ENCODE measurements at regions not wholly inside any gene's neighbourhood (a gene's known extent, or its start where the extent isn't known, plus 50 kb on each side); places are given as distances from the start of the nearest gene placed in this dataset.

DNA sequence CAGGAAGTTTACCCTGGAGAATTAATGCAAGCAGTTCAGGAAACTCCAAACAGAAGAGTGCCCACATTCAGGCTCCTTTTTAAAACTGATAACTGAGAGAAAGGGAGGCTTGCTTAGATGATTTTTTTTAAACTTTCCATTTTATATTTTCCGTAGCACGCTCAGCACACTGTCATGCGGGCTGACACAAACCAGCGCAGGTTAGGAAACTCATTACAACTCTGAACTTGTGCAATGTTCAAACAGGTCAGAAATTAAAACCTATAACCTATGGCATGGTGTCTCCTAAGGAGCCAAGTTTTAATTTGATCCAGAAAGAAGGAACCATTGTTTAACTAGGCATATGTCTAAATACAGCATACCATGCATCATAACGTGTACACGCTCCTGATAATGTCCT lies 117.7 kb upstream of the SMIM21 start:
- no peak overlapping the region for H3K27ac Mint-ChIP-seq (ENCODE audit: low read depth)
- H3K27me3 Mint-ChIP-seq: peaks cover 49% of the 10 kb centered on the region
- no peak overlapping the region for H3K4me3 Mint-ChIP-seq
- H3K36me3 Mint-ChIP-seq (ENCODE audit: insufficient read depth): no peaks in the 10 kb centered on the region
- no peaks in the 10 kb centered on the region for H3K9me3 Mint-ChIP-seq
- no peak for ATAC-seq (replicated peaks; ENCODE audit: extremely low read depth, poor library complexity, severe bottlenecking)
- DNase-seq (ENCODE audit: low spot score in 2 of 2): no peak
- H3K4me1 Mint-ChIP-seq: no peaks in the 10 kb centered on the region

DNA sequence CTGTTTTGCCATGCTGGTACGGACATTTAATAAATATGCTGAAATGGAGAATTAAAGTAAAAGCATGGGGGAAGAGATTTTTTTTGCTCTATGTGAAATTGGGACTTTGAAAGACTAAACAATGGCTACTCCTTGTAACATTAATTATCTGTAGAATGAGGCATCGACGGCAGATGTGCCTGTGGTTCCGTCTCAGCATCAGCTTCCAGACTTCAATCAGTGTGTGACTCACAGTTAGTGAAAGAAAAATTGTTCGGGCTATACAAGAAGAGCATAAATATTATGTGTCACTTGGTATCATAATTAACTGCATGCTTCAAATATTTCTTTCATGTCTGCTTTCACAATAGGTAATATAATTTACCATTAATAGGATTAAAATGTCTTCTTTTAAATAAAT lies 117.0 kb upstream of the SMIM21 start:
- Mint-ChIP-seq H3K4me3 (no peak overlapping the region), H3K4me1 (no peaks in the 10 kb centered on the region), H3K27ac (ENCODE audit: low read depth) (no peak overlapping the region), H3K27me3 (peaks cover 49% of the 10 kb centered on the region), H3K36me3 (ENCODE audit: insufficient read depth) (no peaks in the 10 kb centered on the region), H3K9me3 (no peaks in the 10 kb centered on the region)
- ATAC-seq (replicated peaks; ENCODE audit: extremely low read depth, poor library complexity, severe bottlenecking) (no peak), DNase-seq (ENCODE audit: low spot score in 2 of 2) (no peak)

DNA sequence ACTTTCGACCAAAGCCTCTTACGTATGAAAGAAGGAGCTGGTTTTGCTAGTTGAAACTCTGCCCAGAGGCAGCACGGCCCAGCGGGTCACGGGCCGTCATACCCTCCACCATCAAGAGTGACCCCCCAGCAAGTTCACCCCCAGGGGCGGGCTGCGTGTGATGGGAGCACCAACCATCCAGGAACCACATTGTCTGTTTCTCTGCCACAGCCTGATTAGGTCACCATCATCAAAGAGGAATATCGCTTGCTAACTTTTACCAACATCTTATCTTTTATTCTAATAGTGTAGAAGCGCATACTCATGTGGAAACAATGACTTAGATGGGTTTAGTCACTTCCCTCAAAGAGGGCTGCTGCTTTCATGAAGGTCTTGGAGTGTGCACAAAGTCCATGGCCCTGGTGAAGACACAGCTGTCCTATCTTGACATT lies 116.6 kb upstream of the SMIM21 start:
- Mint-ChIP-seq H3K27me3 (peaks cover 49% of the 10 kb centered on the region), H3K36me3 (ENCODE audit: insufficient read depth) (no peaks in the 10 kb centered on the region), H3K4me3 (no peak overlapping the region), H3K27ac (ENCODE audit: low read depth) (no peak overlapping the region), H3K4me1 (no peaks in the 10 kb centered on the region), H3K9me3 (no peaks in the 10 kb centered on the region)
- ATAC-seq (replicated peaks; ENCODE audit: extremely low read depth, poor library complexity, severe bottlenecking): no peak
- no peak for DNase-seq (ENCODE audit: low spot score in 2 of 2)

DNA sequence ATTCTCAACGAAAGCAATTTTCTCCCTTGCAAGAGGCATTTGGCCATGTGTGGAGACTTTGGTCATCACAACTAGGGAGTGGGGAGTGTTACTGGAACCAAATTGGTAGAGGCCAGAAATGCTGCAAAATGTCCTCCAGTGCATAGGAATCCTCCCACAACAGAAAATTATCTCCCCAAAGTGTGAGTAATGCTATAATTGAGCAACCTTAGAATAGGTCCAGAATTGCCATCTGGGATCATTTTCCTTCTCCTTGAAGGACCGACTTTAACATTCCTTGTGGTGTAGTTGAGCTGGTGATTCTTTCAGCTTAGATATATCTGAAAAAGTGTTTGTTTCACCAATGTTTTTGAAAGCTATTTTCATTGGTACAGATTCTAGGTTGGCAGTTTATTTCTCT lies 111.2 kb upstream of the SMIM21 start:
- H3K36me3 Mint-ChIP-seq (ENCODE audit: insufficient read depth): no peaks in the 10 kb centered on the region
- ATAC-seq (replicated peaks; ENCODE audit: extremely low read depth, poor library complexity, severe bottlenecking) (no peak), DNase-seq (ENCODE audit: low spot score in 2 of 2) (no peak)
- no peak overlapping the region for H3K27ac Mint-ChIP-seq (ENCODE audit: low read depth)
- peaks cover 48% of the 10 kb centered on the region for H3K27me3 Mint-ChIP-seq
- no peaks in the 10 kb centered on the region for H3K4me1 Mint-ChIP-seq
- no peak overlapping the region for H3K4me3 Mint-ChIP-seq
- H3K9me3 Mint-ChIP-seq: no peaks in the 10 kb centered on the region

DNA sequence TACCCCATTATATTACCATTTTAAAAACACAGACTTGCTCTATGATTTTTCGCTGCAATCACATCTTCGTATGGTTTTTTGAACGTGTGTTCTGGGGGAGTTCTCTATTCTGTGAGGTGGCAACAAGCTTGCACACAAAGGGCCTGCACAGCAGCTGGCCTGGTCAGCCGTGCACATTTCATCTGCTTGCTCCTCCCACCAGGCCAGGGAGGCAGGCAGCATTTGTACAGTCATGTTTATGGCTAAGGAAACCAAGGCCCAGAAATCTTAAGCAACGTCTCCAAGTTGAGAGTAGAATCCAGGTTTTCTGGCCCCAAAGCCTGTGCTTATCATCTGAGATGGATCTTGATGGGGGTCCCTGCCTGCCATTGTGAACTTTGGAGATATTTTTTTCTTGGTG lies 106.4 kb upstream of the SMIM21 start:
- Mint-ChIP-seq H3K9me3 (no peaks in the 10 kb centered on the region), H3K27me3 (peaks cover 38% of the 10 kb centered on the region), H3K27ac (ENCODE audit: low read depth) (no peak overlapping the region), H3K36me3 (ENCODE audit: insufficient read depth) (no peaks in the 10 kb centered on the region), H3K4me3 (no peak overlapping the region), H3K4me1 (no peaks in the 10 kb centered on the region)
- DNase-seq (ENCODE audit: low spot score in 2 of 2) (no peak), ATAC-seq (replicated peaks; ENCODE audit: extremely low read depth, poor library complexity, severe bottlenecking) (no peak)

DNA sequence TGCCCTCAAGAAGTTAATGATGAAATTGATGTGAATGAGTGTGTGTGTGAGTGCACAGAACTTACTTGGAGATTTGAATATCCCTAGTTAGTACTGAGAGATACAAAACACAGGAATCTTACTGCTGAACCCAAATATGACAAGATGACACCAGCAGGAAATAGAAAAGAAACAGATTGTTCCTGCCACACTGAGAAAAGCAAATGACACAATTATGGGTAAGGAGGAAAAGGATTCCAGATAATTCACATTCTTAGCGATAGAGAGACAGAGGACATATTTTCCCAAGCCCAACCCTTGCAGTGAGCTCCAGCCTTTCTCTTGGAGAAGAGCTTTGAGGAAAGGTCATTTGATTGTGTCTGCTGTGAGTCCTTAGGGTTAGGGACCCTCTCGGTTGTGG lies 105.7 kb upstream of the SMIM21 start:
- Mint-ChIP-seq H3K27me3 (peaks cover 39% of the 10 kb centered on the region), H3K4me3 (no peak overlapping the region), H3K4me1 (no peaks in the 10 kb centered on the region), H3K36me3 (ENCODE audit: insufficient read depth) (no peaks in the 10 kb centered on the region), H3K27ac (ENCODE audit: low read depth) (no peak overlapping the region), H3K9me3 (no peaks in the 10 kb centered on the region)
- DNase-seq (ENCODE audit: low spot score in 2 of 2) (no peak), ATAC-seq (replicated peaks; ENCODE audit: extremely low read depth, poor library complexity, severe bottlenecking) (no peak)

DNA sequence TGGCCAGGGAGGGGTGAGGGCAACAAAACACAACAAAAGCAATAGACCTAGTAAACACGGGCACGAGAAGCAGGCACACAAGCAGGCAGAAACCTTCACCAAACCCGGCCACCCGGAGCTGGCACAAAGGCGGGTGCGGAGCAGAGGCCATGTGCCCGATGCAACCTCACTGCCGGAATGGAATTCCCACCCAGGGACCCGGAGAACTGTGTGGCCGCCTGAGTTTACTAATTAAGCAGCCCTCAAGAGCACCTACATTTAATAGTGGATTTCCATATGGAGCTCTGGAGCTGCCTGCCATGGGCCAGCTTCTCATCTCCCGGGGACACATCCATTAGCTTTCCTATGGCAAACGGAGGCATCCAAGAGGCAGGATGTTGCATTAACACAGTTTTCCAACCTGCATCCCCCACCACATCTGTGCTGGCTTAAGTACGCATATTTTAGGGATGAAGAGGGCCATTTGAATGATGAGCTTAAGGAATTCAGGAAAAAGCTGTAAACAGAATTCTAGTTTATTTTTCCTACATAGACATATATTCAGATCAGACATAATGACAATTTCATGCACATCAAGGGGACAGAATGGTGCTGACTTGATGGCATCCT lies 104.5 kb upstream of the SMIM21 start:
- Mint-ChIP-seq H3K4me1 (no peaks in the 10 kb centered on the region), H3K27ac (ENCODE audit: low read depth) (no peak overlapping the region), H3K36me3 (ENCODE audit: insufficient read depth) (no peaks in the 10 kb centered on the region), H3K27me3 (peaks cover 40% of the 10 kb centered on the region), H3K9me3 (no peaks in the 10 kb centered on the region), H3K4me3 (no peak overlapping the region)
- ATAC-seq (replicated peaks; ENCODE audit: extremely low read depth, poor library complexity, severe bottlenecking) (no peak), DNase-seq (ENCODE audit: low spot score in 2 of 2) (no peak)

DNA sequence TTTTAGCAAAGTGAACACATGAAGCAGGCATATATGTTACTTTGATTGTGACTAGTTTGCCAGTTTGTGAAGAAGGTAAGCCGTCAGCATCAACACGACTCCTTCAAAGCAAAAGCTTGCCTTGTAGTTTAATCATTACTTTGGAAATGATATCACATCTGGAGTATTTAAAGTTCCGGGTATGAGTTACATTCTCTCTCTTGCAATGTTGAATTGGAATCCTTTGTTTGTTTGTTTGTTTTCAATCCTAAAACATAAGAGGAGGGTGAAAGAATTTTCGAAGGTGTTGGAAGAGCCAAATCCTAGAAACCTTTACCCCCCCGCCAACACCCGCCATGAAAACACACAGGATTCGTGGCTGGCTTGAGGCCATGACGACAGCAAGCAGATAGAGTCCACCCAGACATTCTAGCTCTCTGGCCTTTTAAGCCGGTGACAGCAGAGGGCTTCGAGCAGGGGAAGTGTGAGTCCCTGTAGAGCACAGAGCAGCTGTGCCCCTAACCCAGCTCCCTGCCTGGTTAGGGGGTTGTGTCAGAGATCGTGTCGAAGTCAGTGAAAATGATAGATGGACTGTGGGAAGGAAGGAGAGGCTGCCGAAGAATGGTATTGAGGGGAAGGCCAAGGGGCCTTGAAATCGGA lies 103.8 kb upstream of the SMIM21 start:
- Mint-ChIP-seq H3K36me3 (ENCODE audit: insufficient read depth) (no peaks in the 10 kb centered on the region), H3K4me1 (no peaks in the 10 kb centered on the region), H3K27ac (ENCODE audit: low read depth) (no peak overlapping the region), H3K27me3 (peaks cover 40% of the 10 kb centered on the region), H3K9me3 (no peaks in the 10 kb centered on the region), H3K4me3 (no peak overlapping the region)
- ATAC-seq (replicated peaks; ENCODE audit: extremely low read depth, poor library complexity, severe bottlenecking) (no peak), DNase-seq (ENCODE audit: low spot score in 2 of 2) (no peak)

DNA sequence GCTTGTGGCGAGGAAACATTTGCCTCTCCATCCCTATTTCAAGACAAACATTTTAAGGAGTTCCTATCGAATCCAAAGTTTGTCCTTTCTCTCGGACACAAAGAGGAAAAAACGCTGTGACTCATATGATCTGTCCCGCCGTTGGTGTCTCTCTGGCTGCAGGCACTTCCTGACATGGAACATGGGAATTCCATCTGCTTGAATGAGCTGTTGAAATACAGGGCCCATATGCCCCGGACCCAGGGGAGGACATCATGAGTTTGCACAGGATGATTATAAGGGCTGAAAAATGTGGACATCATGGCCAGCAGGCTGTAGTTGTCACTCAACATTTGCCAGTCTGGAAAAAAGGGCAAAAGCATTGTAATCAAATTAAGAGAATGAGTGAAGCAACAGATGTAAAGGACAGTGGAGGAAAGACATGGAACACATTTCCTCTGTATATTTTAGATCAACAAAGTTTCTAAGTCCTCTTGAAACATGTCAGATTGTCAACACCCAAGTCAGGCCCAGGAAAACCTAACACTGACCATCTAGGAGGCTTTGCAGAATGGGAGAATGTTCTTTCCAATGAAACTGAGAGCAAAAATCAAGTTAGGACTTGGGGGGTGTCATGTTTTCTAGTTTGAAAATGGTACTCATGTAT lies 103.2 kb upstream of the SMIM21 start:
- no peak for ATAC-seq (replicated peaks; ENCODE audit: extremely low read depth, poor library complexity, severe bottlenecking)
- Mint-ChIP-seq H3K27me3 (peaks cover 45% of the 10 kb centered on the region), H3K4me3 (no peak overlapping the region), H3K9me3 (no peaks in the 10 kb centered on the region), H3K4me1 (no peaks in the 10 kb centered on the region), H3K27ac (ENCODE audit: low read depth) (no peak overlapping the region), H3K36me3 (ENCODE audit: insufficient read depth) (no peaks in the 10 kb centered on the region)
- no peak for DNase-seq (ENCODE audit: low spot score in 2 of 2)

DNA sequence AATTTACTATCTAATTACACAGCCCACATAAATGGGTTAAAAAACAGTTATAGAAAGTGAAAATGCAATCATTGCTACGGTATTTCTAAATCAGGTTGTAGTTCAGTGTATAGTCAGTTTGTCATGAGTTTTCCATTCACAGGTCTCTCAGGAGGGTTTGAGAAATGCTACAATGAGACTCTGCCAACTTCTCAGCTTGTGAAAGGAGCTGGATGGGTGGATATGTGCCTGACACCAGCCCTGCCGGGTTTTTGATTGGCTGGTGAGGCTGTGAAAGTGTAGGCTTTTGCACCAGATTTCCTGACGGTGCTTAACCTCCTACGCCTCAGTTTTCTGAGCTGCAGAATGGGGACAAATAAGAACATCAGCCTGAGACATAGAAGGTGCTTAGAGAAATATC lies 102.6 kb upstream of the SMIM21 start:
- peaks cover 51% of the 10 kb centered on the region for H3K27me3 Mint-ChIP-seq
- H3K27ac Mint-ChIP-seq (ENCODE audit: low read depth): no peak overlapping the region
- no peaks in the 10 kb centered on the region for H3K9me3 Mint-ChIP-seq
- DNase-seq (ENCODE audit: low spot score in 2 of 2) (no peak), ATAC-seq (replicated peaks; ENCODE audit: extremely low read depth, poor library complexity, severe bottlenecking) (no peak)
- no peaks in the 10 kb centered on the region for H3K36me3 Mint-ChIP-seq (ENCODE audit: insufficient read depth)
- H3K4me1 Mint-ChIP-seq: no peaks in the 10 kb centered on the region
- no peak overlapping the region for H3K4me3 Mint-ChIP-seq

DNA sequence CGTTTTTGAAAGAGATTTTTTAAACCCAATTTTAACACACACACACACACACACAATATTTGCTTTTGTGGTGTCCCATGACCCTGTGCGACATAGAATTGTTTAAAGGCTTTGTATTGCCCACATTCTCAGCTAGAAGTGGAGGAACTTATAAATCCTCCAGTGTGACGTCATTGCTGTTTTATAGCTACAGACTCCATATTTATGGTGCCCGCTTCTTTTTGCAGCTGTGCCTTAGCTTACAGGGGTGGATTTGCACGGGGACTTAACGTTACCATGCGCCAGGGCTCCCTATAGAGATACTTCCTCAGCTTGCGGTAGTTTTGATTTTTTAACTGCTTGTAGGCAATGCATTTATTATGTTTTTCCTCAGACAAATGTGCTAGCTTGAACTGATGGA lies 101.9 kb upstream of the SMIM21 start:
- no peaks in the 10 kb centered on the region for H3K9me3 Mint-ChIP-seq
- H3K36me3 Mint-ChIP-seq (ENCODE audit: insufficient read depth): no peaks in the 10 kb centered on the region
- no peak for ATAC-seq (replicated peaks; ENCODE audit: extremely low read depth, poor library complexity, severe bottlenecking)
- no peak for DNase-seq (ENCODE audit: low spot score in 2 of 2)
- H3K4me1 Mint-ChIP-seq: no peaks in the 10 kb centered on the region
- H3K27ac Mint-ChIP-seq (ENCODE audit: low read depth): no peak overlapping the region
- no peak overlapping the region for H3K4me3 Mint-ChIP-seq
- peaks cover 58% of the 10 kb centered on the region for H3K27me3 Mint-ChIP-seq

DNA sequence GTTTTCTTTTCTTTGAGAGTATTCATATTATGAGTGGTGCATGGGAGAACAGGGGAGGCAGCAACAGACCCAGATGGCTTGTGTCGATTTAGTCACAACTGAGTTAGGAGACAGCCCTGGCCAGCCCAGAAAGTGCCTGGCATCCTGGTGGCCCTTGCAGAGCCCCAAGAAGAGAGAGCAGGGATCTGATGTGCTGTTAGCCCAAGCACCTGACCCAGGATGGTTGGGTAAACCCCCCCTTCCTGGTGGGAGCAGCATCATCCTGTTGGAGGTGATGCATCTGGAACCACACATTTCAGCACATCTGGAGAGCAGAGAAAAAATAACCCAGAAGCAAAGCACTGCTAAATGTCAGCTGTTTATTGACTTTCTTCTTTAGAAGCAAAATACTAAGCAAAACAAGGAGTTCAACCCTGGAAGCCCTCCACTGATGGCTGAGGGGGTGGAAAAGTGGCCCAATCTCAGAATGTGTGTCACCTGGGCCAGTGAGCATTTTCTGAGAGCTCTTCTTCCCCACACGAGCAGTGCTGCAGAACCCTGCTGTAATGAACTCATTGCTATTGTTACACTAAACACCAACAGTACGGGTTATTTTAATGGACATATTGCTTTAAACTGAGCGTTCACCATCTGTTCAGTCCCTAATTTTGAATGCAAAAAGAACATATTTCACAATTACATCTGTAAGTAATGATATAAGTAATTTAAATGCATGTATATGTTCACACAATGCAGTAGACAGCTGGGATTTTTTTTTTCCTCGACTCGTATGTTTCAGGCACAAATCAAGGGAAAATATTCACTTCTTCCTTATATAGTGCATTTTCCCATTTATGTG lies 100.6 kb upstream of the SMIM21 start:
- H3K27me3 Mint-ChIP-seq: peaks cover 66% of the 10 kb centered on the region
- no peak overlapping the region for H3K27ac Mint-ChIP-seq (ENCODE audit: low read depth)
- H3K4me1 Mint-ChIP-seq: no peaks in the 10 kb centered on the region
- no peak overlapping the region for H3K4me3 Mint-ChIP-seq
- no peaks in the 10 kb centered on the region for H3K9me3 Mint-ChIP-seq
- no peaks in the 10 kb centered on the region for H3K36me3 Mint-ChIP-seq (ENCODE audit: insufficient read depth)
- no peak for DNase-seq (ENCODE audit: low spot score in 2 of 2)
- ATAC-seq (replicated peaks; ENCODE audit: extremely low read depth, poor library complexity, severe bottlenecking): no peak
